Central memory CD4-positive, alpha-beta T cell (primary cell): ENCODE measurements at regions not wholly inside any gene's neighbourhood (a gene's known extent, or its start where the extent isn't known, plus 50 kb on each side); places are given as distances from the start of the nearest gene placed in this dataset.

Experiments used
- DNase-seq: peaks from one replicate; pipeline ENCODE4 v3.0.0; 2022

GRCh38 chr12:90064852-90065801 is 356.5 kb upstream of the ATP2B1 start:
- DNase-seq: no peak

- DNase-seq: no peak
Observed at GRCh38 chr12:90062799-90063198, 354.2 kb upstream of the ATP2B1 start.

- DNase-seq: no peak
Observed at GRCh38 chr12:90061809-90062208, 353.2 kb upstream of the ATP2B1 start.

GRCh38 chr12:90060031-90060430 is 351.4 kb upstream of the ATP2B1 start:
- no peak for DNase-seq

GRCh38 chr12:90058704-90059103 is 350.1 kb upstream of the ATP2B1 start:
- DNase-seq: no peak

GRCh38 chr12:90055071-90055470 is 346.4 kb upstream of the ATP2B1 start:
- no peak for DNase-seq

GRCh38 chr12:90048918-90049317 is 340.3 kb upstream of the ATP2B1 start:
- no peak for DNase-seq

- DNase-seq: no peak
Observed at GRCh38 chr12:90045559-90045958, 336.9 kb upstream of the ATP2B1 start.

- DNase-seq: no peak
Observed at GRCh38 chr12:90044069-90044468, 335.4 kb upstream of the ATP2B1 start.

GRCh38 chr12:90042920-90043641 is 334.4 kb upstream of the ATP2B1 start:
- no peak for DNase-seq

GRCh38 chr12:90038289-90038688 is 329.7 kb upstream of the ATP2B1 start:
- DNase-seq: no peak

- no peak for DNase-seq
Observed at GRCh38 chr12:90037740-90038139, 329.1 kb upstream of the ATP2B1 start.

GRCh38 chr12:90036637-90037036 is 328.0 kb upstream of the ATP2B1 start:
- no peak for DNase-seq

GRCh38 chr12:90030726-90031125 is 322.1 kb upstream of the ATP2B1 start:
- no peak for DNase-seq

GRCh38 chr12:90029317-90029716 is 320.7 kb upstream of the ATP2B1 start:
- DNase-seq: no peak

GRCh38 chr12:90028635-90029051 is 320.0 kb upstream of the ATP2B1 start:
- DNase-seq: no peak

GRCh38 chr12:90027889-90028634 is 319.4 kb upstream of the ATP2B1 start:
- DNase-seq: no peak

- no peak for DNase-seq
Observed at GRCh38 chr12:90027041-90027440, 318.4 kb upstream of the ATP2B1 start.

- DNase-seq: no peak
Observed at GRCh38 chr12:90026516-90026915, 317.9 kb upstream of the ATP2B1 start.

- DNase-seq: no peak
Observed at GRCh38 chr12:90024262-90024661, 315.6 kb upstream of the ATP2B1 start.

- DNase-seq: no peak
Observed at GRCh38 chr12:90023207-90023900, 314.7 kb upstream of the ATP2B1 start.

- DNase-seq: no peak
Observed at GRCh38 chr12:90021795-90022440, 313.3 kb upstream of the ATP2B1 start.
